GM23338 (cell line): ENCODE measurements at regions not wholly inside any gene's neighbourhood (a gene's known extent, or its start where the extent isn't known, plus 50 kb on each side); places are given as distances from the start of the nearest gene placed in this dataset.

ENCODE experiments used
- ATAC-seq: fragments of 200-7000 bp; cut with Tn5 transposase; 3 replicates; pipeline ENCODE4 v1.9.1; 2020
- DNase-seq: peaks from one replicate; pipeline ENCODE4 v3.0.0-alpha.2; 2015; ENCODE audit warnings: low spot score
- H2AFZ ChIP-seq: fragments of 200-600 bp; sonication (generic); 2 replicates; pipeline ENCODE4 v1.8.0; 2016; ENCODE audit warnings: antibody characterized with exemption, mild to moderate bottlenecking, moderate library complexity
- H3F3A ChIP-seq: fragments of 200-600 bp; sonication (generic); replicated peaks from 2 replicates; pipeline ENCODE4 v1.8.0; 2017; ENCODE audit warnings: antibody characterized with exemption, mixed run types, low read depth
- H3K27ac ChIP-seq: fragments of 200-600 bp; sonication (generic); 2 replicates; pipeline ENCODE4 v1.6.1; 2016; ENCODE audit warnings: low read depth
- H3K27me3 ChIP-seq: fragments of 200-600 bp; sonication (generic); 2 replicates; pipeline ENCODE4 v1.8.0; 2016; ENCODE audit warnings: mild to moderate bottlenecking, mixed run types, moderate library complexity; ENCODE audit not compliant: insufficient read depth
- H3K36me3 ChIP-seq: fragments of 200-600 bp; sonication (generic); 2 replicates; pipeline ENCODE4 v1.8.0; 2016; ENCODE audit warnings: mild to moderate bottlenecking; ENCODE audit not compliant: insufficient read depth
- H3K4me1 ChIP-seq: fragments of 200-600 bp; sonication (generic); 2 replicates; pipeline ENCODE4 v1.8.0; 2016; ENCODE audit warnings: mild to moderate bottlenecking, moderate library complexity; ENCODE audit not compliant: insufficient read depth
- H3K4me2 ChIP-seq: fragments of 200-600 bp; sonication (generic); 2 replicates; pipeline ENCODE4 v1.7.1; 2017; ENCODE audit warnings: mixed run types
- H3K4me3 ChIP-seq: fragments of 200-600 bp; sonication (generic); 2 replicates; pipeline ENCODE4 v1.6.1; 2016; ENCODE audit warnings: mixed run types
- H3K79me2 ChIP-seq: fragments of 200-600 bp; sonication (generic); replicated peaks from 2 replicates; pipeline ENCODE4 v1.8.0; 2017; ENCODE audit warnings: mild to moderate bottlenecking; ENCODE audit not compliant: insufficient read depth
- H3K9me2 ChIP-seq: fragments of 200-600 bp; sonication (generic); 2 replicates; pipeline ENCODE4 v1.8.0; 2017; ENCODE audit not compliant: insufficient read depth
- H4K20me1 ChIP-seq: fragments of 200-600 bp; sonication (generic); replicated peaks from 2 replicates; pipeline ENCODE4 v1.8.0; 2017; ENCODE audit warnings: mild to moderate bottlenecking; ENCODE audit not compliant: insufficient read depth
- H3K27ac Mint-ChIP-seq: 2 replicates; pipeline ENCODE4 v1.8.0; 2020; ENCODE audit warnings: inconsistent platforms, mild to moderate bottlenecking, moderate library complexity, mixed read lengths
- H3K27me3 Mint-ChIP-seq: 3 replicates; pipeline ENCODE4 v1.8.0; 2022; ENCODE audit warnings: low read depth, mild to moderate bottlenecking, moderate library complexity, mixed read lengths, inconsistent platforms; ENCODE audit not compliant: insufficient read depth, poor library complexity
- H3K36me3 Mint-ChIP-seq: 3 replicates; pipeline ENCODE4 v1.8.0; 2021; ENCODE audit warnings: low read depth, mild to moderate bottlenecking, inconsistent platforms, moderate library complexity, mixed read lengths
- H3K4me1 Mint-ChIP-seq: 3 replicates; pipeline ENCODE4 v1.8.0; 2020; ENCODE audit warnings: mild to moderate bottlenecking, inconsistent platforms, mixed read lengths
- H3K4me3 Mint-ChIP-seq: 3 replicates; pipeline ENCODE4 v1.8.0; 2021; ENCODE audit warnings: moderate library complexity, mild to moderate bottlenecking, inconsistent platforms, mixed read lengths
- H3K9me3 Mint-ChIP-seq: 3 replicates; pipeline ENCODE4 v1.8.0; 2020; ENCODE audit warnings: moderate library complexity, mild to moderate bottlenecking, inconsistent platforms, mixed read lengths
- CREB1 ChIP-seq: fragments of 250-450 bp; sonication (Bioruptor Pico); IDR thresholded peaks from 2 replicates; pipeline ENCODE4 v1.5.0; 2020; ENCODE audit warnings: low read depth, mild to moderate bottlenecking, moderate library complexity
- CTCF ChIP-seq, 2 experiments: fragments of 200-600 bp in 1 of 2; sonication (generic) in 1 of 2; conservative IDR thresholded peaks; 2 replicates each; pipeline versions ENCODE4 v1.5.1 to v1.6.1; 2016 to 2017; ENCODE audit warnings: antibody characterized with exemption in 2 of 2, low read depth in 2 of 2, mild to moderate bottlenecking in 2 of 2, moderate library complexity in 1 of 2
- EZH2 ChIP-seq: fragments of 200-600 bp; sonication (generic); IDR thresholded peaks from one replicate; pipeline ENCODE4 v1.8.0; 2017; ENCODE audit warnings: antibody characterized with exemption, mild to moderate bottlenecking, low read depth; ENCODE audit not compliant: unreplicated experiment
- STAT1 ChIP-seq: IDR thresholded peaks from one replicate; pipeline ENCODE4 v1.6.1; 2016; ENCODE audit warnings: antibody characterized with exemption; ENCODE audit not compliant: unreplicated experiment
- ZNF331 ChIP-seq: fragments of 250-450 bp; sonication (Bioruptor Pico); IDR thresholded peaks from 2 replicates; pipeline ENCODE4 v1.5.0; 2020; ENCODE audit warnings: low read depth, mild to moderate bottlenecking, moderate library complexity
- ZNF462 ChIP-seq: fragments of 250-450 bp; sonication (Bioruptor Pico); IDR thresholded peaks from 2 replicates; pipeline ENCODE4 v1.5.0; 2020; ENCODE audit warnings: mild to moderate bottlenecking, moderate library complexity

- Mint-ChIP-seq H3K4me3 (no peak overlapping the region), H3K27me3 (no peaks in the 10 kb centered on the region), H3K4me1 (peaks cover 15% of the 10 kb centered on the region; the same call in 2 of the 3 replicates), H3K36me3 (no peaks in the 10 kb centered on the region), H3K9me3 (0 out of 3 replicates have a peak, but pooled peaks cover under 1% of the 10 kb centered on the region), H3K27ac (no peak overlapping the region)
- Histone ChIP-seq H3K36me3 (no peaks in the 10 kb centered on the region), H2AFZ (peak overlapping the region; percentile 56), H3K4me3 (no peak overlapping the region), H3K27ac (no peak overlapping the region), H3K9me2 (peaks cover 5% of the 10 kb centered on the region), H3K79me2 (no peaks in the 10 kb centered on the region), H3K27me3 (no peaks in the 10 kb centered on the region), H3K4me2 (no peak overlapping the region), H4K20me1 (no peaks in the 10 kb centered on the region), H3K4me1 (0 out of 2 replicates have a peak, but pooled peaks cover 9% of the 10 kb centered on the region), H3F3A (no peaks in the 10 kb centered on the region)
- DNase-seq (peak; percentile 81), ATAC-seq (peak; percentile 69)
- no peak for TF ChIP-seq ZNF331 (CRISPR knock-in tag)
- peak; percentile 75 to 97 for TF ChIP-seq CTCF (conservative IDR thresholded peaks at IDR 0.05; ENCODE audit: low read depth in 2 of 2)
- no peak for TF ChIP-seq ZNF462 (CRISPR knock-in tag)
- TF ChIP-seq CREB1 (CRISPR knock-in tag): no peak
- TF ChIP-seq STAT1: no peak
- TF ChIP-seq EZH2: no peak
Measured at GRCh38 chr12:105705765-105706164, 375.3 kb downstream of the C12orf75 start.
